A673 (cell line): ENCODE measurements at regions not wholly inside any gene's neighbourhood (a gene's known extent, or its start where the extent isn't known, plus 50 kb on each side); places are given as distances from the start of the nearest gene placed in this dataset.

Experiments used
- BruUV-seq: library from RNA; stranded (reverse); fragments of 400-500 nt; replicated peaks from 2 replicates; lab custom pipeline; 2021; lab: Mats Ljungman, UMichigan
- CTCF ChIA-PET: fragments of 300-600 bp; sonication (Branson Sonifier 250); formaldehyde crosslinking; loops from one replicate; lab custom pipeline; 2022; ENCODE audit warnings: antibody characterized with exemption; lab: Charles Lee
- POLR2A ChIA-PET: fragments of 300-600 bp; sonication (Branson Sonifier 250); formaldehyde crosslinking; loops from one replicate; lab custom pipeline; 2022; ENCODE audit warnings: antibody characterized with exemption; ENCODE audit not compliant: low non-redundant PET; lab: Charles Lee
- DNase-seq: peaks from one replicate; pipeline ENCODE4 v3.0.0-alpha.2; 2015; ENCODE audit warnings: low spot score
- H3K27ac ChIP-seq: fragments of 200-600 bp; sonication (generic); 2 replicates; pipeline ENCODE4 v1.5.1; 2016; ENCODE audit warnings: mixed run types, low read depth, mild to moderate bottlenecking, mixed read lengths, antibody characterized with exemption, low read length; ENCODE audit not compliant: poor library complexity, severe bottlenecking
- H3K27me3 ChIP-seq: fragments of 200-600 bp; sonication (generic); replicated peaks from 2 replicates; pipeline ENCODE4 v1.6.1; 2017; ENCODE audit warnings: mixed run types, low read depth, mild to moderate bottlenecking, mixed read lengths, antibody characterized with exemption, low read length; ENCODE audit not compliant: insufficient read depth, poor library complexity
- H3K36me3 ChIP-seq: fragments of 200-600 bp; sonication (generic); 2 replicates; pipeline ENCODE4 v1.6.1; 2016; ENCODE audit warnings: mixed run types, mild to moderate bottlenecking, mixed read lengths, antibody characterized with exemption, low read length; ENCODE audit not compliant: insufficient read depth, poor library complexity, severe bottlenecking
- H3K4me1 ChIP-seq: fragments of 200-600 bp; sonication (generic); 2 replicates; pipeline ENCODE4 v1.6.1; 2017; ENCODE audit warnings: mixed run types, mild to moderate bottlenecking, mixed read lengths, antibody characterized with exemption, low read length; ENCODE audit not compliant: insufficient read depth, poor library complexity, severe bottlenecking
- H3K4me3 ChIP-seq: fragments of 200-600 bp; sonication (generic); 2 replicates; pipeline ENCODE4 v1.5.1; 2016; ENCODE audit warnings: low read depth, mixed run types, mild to moderate bottlenecking, mixed read lengths, low read length; ENCODE audit not compliant: poor library complexity, severe bottlenecking
- H3K9me3 ChIP-seq: fragments of 200-600 bp; sonication (generic); 2 replicates; pipeline ENCODE4 v1.6.1; 2016; ENCODE audit warnings: mixed run types, low read depth, mild to moderate bottlenecking, mixed read lengths, antibody characterized with exemption, low read length; ENCODE audit not compliant: poor library complexity, severe bottlenecking
- CTCF ChIP-seq: fragments of 300-800, 200-600 bp; sonication (generic); conservative IDR thresholded peaks from 2 replicates; pipeline ENCODE4 v1.5.1; 2017; ENCODE audit warnings: low read depth, mild to moderate bottlenecking, antibody characterized with exemption, low read length, moderate library complexity, mixed read lengths
- EZH2 ChIP-seq: fragments of 200-600 bp; sonication (generic); IDR thresholded peaks from 2 replicates; pipeline ENCODE4 v1.6.1; 2017; ENCODE audit warnings: borderline replicate concordance, low read depth, mild to moderate bottlenecking, mixed read lengths, antibody characterized with exemption, low read length; ENCODE audit not compliant: poor library complexity, severe bottlenecking
- intact Hi-C: fragments of 100-400 bp; cut with micrococcal nuclease; formaldehyde crosslinking; loops from one replicate; pipeline ENCODE4 v1.10.0; 2022; ENCODE audit not compliant: unreplicated experiment

- H3K4me3 ChIP-seq: no peak overlapping the region
- H3K27ac ChIP-seq: no peak overlapping the region
- ChIA-PET CTCF (no interaction called here), POLR2A (no interaction called here)
- H3K36me3 ChIP-seq: no peaks in the 10 kb centered on the region
- BruUV-seq: no TSS peak
- H3K27me3 ChIP-seq: no peaks in the 10 kb centered on the region
- H3K4me1 ChIP-seq: no peaks in the 10 kb centered on the region
- intact Hi-C loops: no loop called here
- H3K9me3 ChIP-seq: no peaks in the 10 kb centered on the region
- no peak for DNase-seq
- TF ChIP-seq CTCF (no peak), EZH2 (no peak)
Measured at GRCh38 chr5:160922311-160922710, 70.3 kb upstream of the ATP10B start.

GRCh38 chr5:160921423-160922285 lies 69.6 kb upstream of the ATP10B start:
- CTCF ChIA-PET: no interaction called here
- H3K27ac ChIP-seq: no peak overlapping the region
- H3K27me3 ChIP-seq: no peaks in the 10 kb centered on the region
- intact Hi-C loops: no loop called here
- H3K4me1 ChIP-seq: no peaks in the 10 kb centered on the region
- H3K4me3 ChIP-seq: no peak overlapping the region
- no peak for DNase-seq
- no peaks in the 10 kb centered on the region for H3K9me3 ChIP-seq
- H3K36me3 ChIP-seq: no peaks in the 10 kb centered on the region
- TF ChIP-seq CTCF (no peak), EZH2 (no peak)
- POLR2A ChIA-PET: no interaction called here
- no TSS peak for BruUV-seq

- BruUV-seq: no TSS peak
- ChIA-PET POLR2A (no interaction called here), CTCF (no interaction called here)
- intact Hi-C loops: no loop called here
- Histone ChIP-seq H3K27ac (no peak overlapping the region), H3K9me3 (no peaks in the 10 kb centered on the region), H3K4me3 (no peak overlapping the region), H3K4me1 (no peaks in the 10 kb centered on the region), H3K27me3 (no peaks in the 10 kb centered on the region), H3K36me3 (no peaks in the 10 kb centered on the region)
- TF ChIP-seq EZH2: no peak
- TF ChIP-seq CTCF: no peak
- no peak for DNase-seq
Measured at GRCh38 chr5:160919626-160920025, 67.6 kb upstream of the ATP10B start.
